ENCODE measurements at regions not wholly inside any gene's neighbourhood (a gene's known extent, or its start where the extent isn't known, plus 50 kb on each side); places are given as distances from the start of the nearest gene placed in this dataset.
"Not testable (repeated sequence)": the region's sequence is repeated elsewhere in the genome, so short reads cannot be mapped to it uniquely, and the experiment has no call there.

GRCh38 chr17:71089431-71089830 lies 920.1 kb downstream of the KCNJ2 start:
- DNase-seq (ENCODE audit: low spot score in 2 of 2, unreplicated experiment in 2 of 2), result no peak
- TF ChIP-seq CTCF (IDR thresholded peaks at IDR 0.05; ENCODE audit: unreplicated experiment), result no peak
- Mint-ChIP-seq H3K9me3 (peaks cover 30% of the 10 kb centered on the region), H3K4me1 (no peaks in the 10 kb centered on the region), H3K4me3 (no peak overlapping the region), H3K27me3 (ENCODE audit: low read depth) (no peaks in the 10 kb centered on the region), H3K27ac (no peak overlapping the region), H3K36me3 (peaks cover 2% of the 10 kb centered on the region)

- H3K4me1 Mint-ChIP-seq, result peaks cover 16% of the 10 kb centered on the region
- peaks cover 2% of the 10 kb centered on the region for H3K36me3 Mint-ChIP-seq
- DNase-seq (ENCODE audit: low spot score in 2 of 2, unreplicated experiment in 2 of 2), result no peak
- peaks cover 20% of the 10 kb centered on the region for H3K9me3 Mint-ChIP-seq
- no peak for TF ChIP-seq CTCF (IDR thresholded peaks at IDR 0.05; ENCODE audit: unreplicated experiment)
- no peak overlapping the region for H3K4me3 Mint-ChIP-seq
- no peak overlapping the region for H3K27ac Mint-ChIP-seq
- H3K27me3 Mint-ChIP-seq (ENCODE audit: low read depth), result no peaks in the 10 kb centered on the region
Measured at GRCh38 chr17:71098071-71098470, 928.7 kb downstream of the KCNJ2 start.

- no peak overlapping the region for H3K27ac Mint-ChIP-seq
- DNase-seq (ENCODE audit: low spot score in 2 of 2, unreplicated experiment in 2 of 2), result no peak
- H3K36me3 Mint-ChIP-seq, result no peaks in the 10 kb centered on the region
- no peak overlapping the region for H3K4me3 Mint-ChIP-seq
- peaks cover 16% of the 10 kb centered on the region for H3K4me1 Mint-ChIP-seq
- H3K27me3 Mint-ChIP-seq (ENCODE audit: low read depth), result no peaks in the 10 kb centered on the region
- TF ChIP-seq CTCF (IDR thresholded peaks at IDR 0.05; ENCODE audit: unreplicated experiment), result no peak
- peaks cover 10% of the 10 kb centered on the region for H3K9me3 Mint-ChIP-seq
Measured at GRCh38 chr17:71099003-71099714, 929.8 kb downstream of the KCNJ2 start.

- Mint-ChIP-seq H3K27me3 (ENCODE audit: low read depth) (no peaks in the 10 kb centered on the region), H3K4me3 (no peak overlapping the region), H3K9me3 (peaks cover 13% of the 10 kb centered on the region), H3K27ac (no peak overlapping the region), H3K36me3 (peaks cover 2% of the 10 kb centered on the region), H3K4me1 (peaks cover 16% of the 10 kb centered on the region)
- no peak for DNase-seq (ENCODE audit: low spot score in 2 of 2, unreplicated experiment in 2 of 2)
- no peak for TF ChIP-seq CTCF (IDR thresholded peaks at IDR 0.05; ENCODE audit: unreplicated experiment)
Measured at GRCh38 chr17:71102777-71103176, 933.4 kb downstream of the KCNJ2 start.

GRCh38 chr17:71104225-71104624 lies 934.9 kb downstream of the KCNJ2 start:
- H3K36me3 Mint-ChIP-seq, result peaks cover 2% of the 10 kb centered on the region
- H3K27ac Mint-ChIP-seq, result no peak overlapping the region
- H3K4me1 Mint-ChIP-seq, result peaks cover 7% of the 10 kb centered on the region
- TF ChIP-seq CTCF (IDR thresholded peaks at IDR 0.05; ENCODE audit: unreplicated experiment), result no peak
- no peak for DNase-seq (ENCODE audit: low spot score in 2 of 2, unreplicated experiment in 2 of 2)
- H3K9me3 Mint-ChIP-seq, result peaks cover 13% of the 10 kb centered on the region
- no peak overlapping the region for H3K4me3 Mint-ChIP-seq
- H3K27me3 Mint-ChIP-seq (ENCODE audit: low read depth), result no peaks in the 10 kb centered on the region

- not testable (repeated sequence) for DNase-seq (ENCODE audit: low spot score in 2 of 2, unreplicated experiment in 2 of 2)
Measured at GRCh38 chr17:71106056-71106455, 936.7 kb downstream of the KCNJ2 start.

More at GRCh38 chr17:71106056-71106455, 936.7 kb downstream of the KCNJ2 start:
- not testable (repeated sequence) for H3K27ac Mint-ChIP-seq; H3K4me3 Mint-ChIP-seq; H3K4me1 Mint-ChIP-seq; H3K27me3 Mint-ChIP-seq (ENCODE audit: low read depth); H3K36me3 Mint-ChIP-seq
- peaks cover 13% of the 10 kb centered on the region for H3K9me3 Mint-ChIP-seq
